ENCODE measurements at regions not wholly inside any gene's neighbourhood (a gene's known extent, or its start where the extent isn't known, plus 50 kb on each side); places are given as distances from the start of the nearest gene placed in this dataset.

- DNase-seq, result no peak
- intact Hi-C loops (cut with DNase I; ENCODE audit: low total_unique reads), result no loop called here
- Histone ChIP-seq H3K9me3 (no peaks in the 10 kb centered on the region), H3K27me3 (no peaks in the 10 kb centered on the region), H3K4me1 (peaks cover 0 to 22% (median 5%) of the 10 kb centered on the region in 4 donors), H3K27ac (peak overlapping the region in 1 of 2 donors; percentile 19), H3K36me3 (no peaks in the 10 kb centered on the region), H3K4me3 (no peak overlapping the region)
- TF ChIP-seq CTCF (IDR thresholded peaks at IDR 0.05), result no peak
These were observed 357.3 kb upstream of the RGS6 start for GRCh38 chr14:71574976-71575375.

GRCh38 chr14:71576472-71576871 lies 355.8 kb upstream of the RGS6 start:
- no peak overlapping the region for H3K4me3 ChIP-seq

GRCh38 chr14:71579331-71579730 lies 352.9 kb upstream of the RGS6 start:
- TF ChIP-seq CTCF (IDR thresholded peaks at IDR 0.05), result no peak
- no peak overlapping the region for H3K27ac ChIP-seq

More at GRCh38 chr14:71576472-71576871, 355.8 kb upstream of the RGS6 start:
- DNase-seq, result no peak
- H3K36me3 ChIP-seq, result no peaks in the 10 kb centered on the region
- intact Hi-C loops (cut with DNase I; ENCODE audit: low total_unique reads), result no loop called here
- no peak for TF ChIP-seq CTCF (IDR thresholded peaks at IDR 0.05)
- H3K27ac ChIP-seq, result no peak overlapping the region
- H3K9me3 ChIP-seq, result no peaks in the 10 kb centered on the region
- H3K4me1 ChIP-seq, result peaks cover 0 to 22% (median 5%) of the 10 kb centered on the region in 4 donors
- H3K27me3 ChIP-seq, result no peaks in the 10 kb centered on the region

GRCh38 chr14:71582705-71583104 lies 349.5 kb upstream of the RGS6 start:
- DNase-seq, result no peak
- Histone ChIP-seq H3K27me3 (no peaks in the 10 kb centered on the region), H3K36me3 (no peaks in the 10 kb centered on the region), H3K4me3 (no peak overlapping the region), H3K9me3 (no peaks in the 10 kb centered on the region), H3K27ac (peak overlapping the region in 1 of 2 donors; percentile 5), H3K4me1 (peaks cover 0 to 55% (median 16%) of the 10 kb centered on the region in 4 donors)
- TF ChIP-seq CTCF (IDR thresholded peaks at IDR 0.05), result no peak
- intact Hi-C loops (cut with DNase I; ENCODE audit: low total_unique reads), result no loop called here

More at GRCh38 chr14:71579331-71579730, 352.9 kb upstream of the RGS6 start:
- intact Hi-C loops (cut with DNase I; ENCODE audit: low total_unique reads), result no loop called here
- no peak overlapping the region for H3K4me3 ChIP-seq
- H3K36me3 ChIP-seq, result no peaks in the 10 kb centered on the region
- DNase-seq, result no peak
- H3K4me1 ChIP-seq, result peaks cover 0 to 35% (median 10%) of the 10 kb centered on the region in 4 donors
- no peaks in the 10 kb centered on the region for H3K9me3 ChIP-seq
- no peaks in the 10 kb centered on the region for H3K27me3 ChIP-seq

- intact Hi-C loops (cut with DNase I; ENCODE audit: low total_unique reads), result no loop called here
- Histone ChIP-seq H3K9me3 (no peaks in the 10 kb centered on the region), H3K4me3 (no peak overlapping the region), H3K36me3 (no peaks in the 10 kb centered on the region), H3K4me1 (peaks cover 0 to 60% (median 16%) of the 10 kb centered on the region in 4 donors), H3K27ac (peak overlapping the region in 1 of 2 donors; percentile 5), H3K27me3 (no peaks in the 10 kb centered on the region)
- TF ChIP-seq CTCF (IDR thresholded peaks at IDR 0.05), result no peak
- no peak for DNase-seq
These were observed 349.0 kb upstream of the RGS6 start for GRCh38 chr14:71583194-71583593.

- Histone ChIP-seq H3K27me3 (no peaks in the 10 kb centered on the region), H3K9me3 (no peaks in the 10 kb centered on the region), H3K4me3 (no peak overlapping the region), H3K36me3 (no peaks in the 10 kb centered on the region), H3K4me1 (peaks cover 0 to 62% (median 16%) of the 10 kb centered on the region in 4 donors), H3K27ac (no peak overlapping the region)
- DNase-seq, result no peak
- intact Hi-C loops (cut with DNase I; ENCODE audit: low total_unique reads), result no loop called here
- TF ChIP-seq CTCF (IDR thresholded peaks at IDR 0.05), result no peak
These were observed 348.5 kb upstream of the RGS6 start for GRCh38 chr14:71583705-71584104.

Data from tibial artery (tissue), 4 donors.